Fibroblast of lung (primary cell): ENCODE measurements at regions not wholly inside any gene's neighbourhood (a gene's known extent, or its start where the extent isn't known, plus 50 kb on each side); places are given as distances from the start of the nearest gene placed in this dataset.

ENCODE experiments used
- DNase-seq, 2 donors: peaks; one replicate each; pipeline versions ENCODE4 v3.0.0 to v3.0.0-alpha.2; 2010; ENCODE audit warnings: low read depth in 2 of 2
- H2AFZ ChIP-seq: 2 replicates; pipeline ENCODE4 v1.5.1; 2012; ENCODE audit warnings: low read length, control low read depth, inconsistent platforms
- H3K27ac ChIP-seq: 2 replicates; pipeline ENCODE4 v1.5.1; 2011; ENCODE audit warnings: low read length, control low read depth; ENCODE audit not compliant: insufficient read depth
- H3K27me3 ChIP-seq: 2 replicates; pipeline ENCODE4 v1.5.1; 2011; ENCODE audit warnings: mild to moderate bottlenecking, low read length; ENCODE audit not compliant: control insufficient read depth, insufficient read depth
- H3K36me3 ChIP-seq: 2 replicates; pipeline ENCODE4 v1.5.1; 2011; ENCODE audit warnings: low read length; ENCODE audit not compliant: control insufficient read depth, insufficient read depth
- H3K4me1 ChIP-seq: 2 replicates; pipeline ENCODE4 v1.5.1; 2011; ENCODE audit warnings: low read length; ENCODE audit not compliant: control insufficient read depth, insufficient read depth; ENCODE audit errors: extremely low read depth
- H3K4me2 ChIP-seq: 2 replicates; pipeline ENCODE4 v1.5.1; 2011; ENCODE audit warnings: low read length, control low read depth; ENCODE audit not compliant: insufficient read depth; ENCODE audit errors: extremely low read depth
- H3K4me3 ChIP-seq, 4 experiments: fragments of 200-600 bp in 1 of 4; sonication (generic) in 1 of 4; replicated peaks in 1 of 4; 2 replicates each; pipeline ENCODE4 v1.5.1; 2011 to 2016; ENCODE audit warnings: low read length in 4 of 4, low read depth in 3 of 4, mild to moderate bottlenecking in 3 of 4, control low read depth in 2 of 4, inconsistent platforms in 1 of 4, mixed read lengths in 1 of 4; ENCODE audit not compliant: insufficient read depth in 1 of 4; ENCODE audit errors: control extremely low read depth in 1 of 4
- H3K79me2 ChIP-seq: 2 replicates; pipeline ENCODE4 v1.5.1; 2012; ENCODE audit warnings: mild to moderate bottlenecking, low read length, inconsistent platforms; ENCODE audit not compliant: control insufficient read depth, insufficient read depth
- H3K9ac ChIP-seq: 2 replicates; pipeline ENCODE4 v1.5.1; 2011; ENCODE audit warnings: mild to moderate bottlenecking, low read length, control low read depth; ENCODE audit not compliant: insufficient read depth
- H3K9me3 ChIP-seq: 2 replicates; pipeline ENCODE4 v1.5.1; 2012; ENCODE audit warnings: low read depth, low read length; ENCODE audit not compliant: control insufficient read depth, insufficient read depth
- H4K20me1 ChIP-seq: 2 replicates; pipeline ENCODE4 v1.5.1; 2011; ENCODE audit warnings: low read length; ENCODE audit not compliant: control insufficient read depth, insufficient read depth; ENCODE audit errors: extremely low read depth
- CTCF ChIP-seq, 2 donors: IDR thresholded peaks in 1 of 2; conservative IDR thresholded peaks in 1 of 2; 1 replicate in 1 of 2; 2 replicates in 1 of 2; pipeline ENCODE4 v1.5.1; 2011 to 2012; ENCODE audit warnings: low read length in 2 of 2, control low read depth in 1 of 2, inconsistent platforms in 1 of 2, low read depth in 1 of 2, mild to moderate bottlenecking in 1 of 2
- EZH2 ChIP-seq: IDR thresholded peaks from 2 replicates; pipeline ENCODE4 v1.5.1; 2012; ENCODE audit warnings: low read length, control low read depth, mild to moderate bottlenecking; ENCODE audit errors: missing control alignments

GRCh38 chr18:71116535-71116934 lies 827.7 kb downstream of the SOCS6 start:
- Histone ChIP-seq H2AFZ (no peak overlapping the region), H3K4me2 (no peak overlapping the region), H3K9ac (no peak overlapping the region), H4K20me1 (no peaks in the 10 kb centered on the region), H3K36me3 (no peaks in the 10 kb centered on the region), H3K9me3 (no peaks in the 10 kb centered on the region), H3K4me3 (no peak overlapping the region), H3K27ac (no peak overlapping the region), H3K4me1 (no peaks in the 10 kb centered on the region), H3K27me3 (no peaks in the 10 kb centered on the region), H3K79me2 (no peaks in the 10 kb centered on the region)
- DNase-seq: no peak
- no peak for TF ChIP-seq EZH2
- no peak for TF ChIP-seq CTCF (conservative IDR thresholded peaks at IDR 0.05 in 1 of 2, IDR thresholded peaks at IDR 0.05 in 1 of 2; ENCODE audit: low read depth in 1 of 2, low read length in 2 of 2)

GRCh38 chr18:71115261-71115660 lies 826.4 kb downstream of the SOCS6 start:
- no peak overlapping the region for H3K27ac ChIP-seq

GRCh38 chr18:71114550-71115210 lies 825.8 kb downstream of the SOCS6 start:
- Histone ChIP-seq H4K20me1 (no peaks in the 10 kb centered on the region), H3K4me3 (no peak overlapping the region), H3K4me1 (no peaks in the 10 kb centered on the region), H3K27ac (no peak overlapping the region), H3K9me3 (no peaks in the 10 kb centered on the region), H3K79me2 (no peaks in the 10 kb centered on the region), H3K36me3 (no peaks in the 10 kb centered on the region), H2AFZ (no peak overlapping the region), H3K9ac (no peak overlapping the region), H3K4me2 (no peak overlapping the region), H3K27me3 (no peaks in the 10 kb centered on the region)
- TF ChIP-seq CTCF (conservative IDR thresholded peaks at IDR 0.05 in 1 of 2, IDR thresholded peaks at IDR 0.05 in 1 of 2; ENCODE audit: low read depth in 1 of 2, low read length in 2 of 2) (no peak), EZH2 (no peak)
- no peak for DNase-seq

More at GRCh38 chr18:71115261-71115660, 826.4 kb downstream of the SOCS6 start:
- no peak overlapping the region for H2AFZ ChIP-seq
- no peaks in the 10 kb centered on the region for H3K9me3 ChIP-seq
- H3K36me3 ChIP-seq: no peaks in the 10 kb centered on the region
- H3K9ac ChIP-seq: no peak overlapping the region
- no peak overlapping the region for H3K4me3 ChIP-seq
- no peaks in the 10 kb centered on the region for H3K4me1 ChIP-seq
- no peaks in the 10 kb centered on the region for H4K20me1 ChIP-seq
- no peaks in the 10 kb centered on the region for H3K79me2 ChIP-seq
- H3K27me3 ChIP-seq: no peaks in the 10 kb centered on the region
- TF ChIP-seq EZH2 (no peak), CTCF (conservative IDR thresholded peaks at IDR 0.05 in 1 of 2, IDR thresholded peaks at IDR 0.05 in 1 of 2; ENCODE audit: low read depth in 1 of 2, low read length in 2 of 2) (no peak)
- DNase-seq: no peak
- no peak overlapping the region for H3K4me2 ChIP-seq
